ENCODE measurements at regions not wholly inside any gene's neighbourhood (a gene's known extent, or its start where the extent isn't known, plus 50 kb on each side); places are given as distances from the start of the nearest gene placed in this dataset.
A peak's percentile ranks its signal among the peaks of the same experiment; 100 is the strongest.
"Not testable (repeated sequence)": the region's sequence is repeated elsewhere in the genome, so short reads cannot be mapped to it uniquely, and the experiment has no call there.

DNA sequence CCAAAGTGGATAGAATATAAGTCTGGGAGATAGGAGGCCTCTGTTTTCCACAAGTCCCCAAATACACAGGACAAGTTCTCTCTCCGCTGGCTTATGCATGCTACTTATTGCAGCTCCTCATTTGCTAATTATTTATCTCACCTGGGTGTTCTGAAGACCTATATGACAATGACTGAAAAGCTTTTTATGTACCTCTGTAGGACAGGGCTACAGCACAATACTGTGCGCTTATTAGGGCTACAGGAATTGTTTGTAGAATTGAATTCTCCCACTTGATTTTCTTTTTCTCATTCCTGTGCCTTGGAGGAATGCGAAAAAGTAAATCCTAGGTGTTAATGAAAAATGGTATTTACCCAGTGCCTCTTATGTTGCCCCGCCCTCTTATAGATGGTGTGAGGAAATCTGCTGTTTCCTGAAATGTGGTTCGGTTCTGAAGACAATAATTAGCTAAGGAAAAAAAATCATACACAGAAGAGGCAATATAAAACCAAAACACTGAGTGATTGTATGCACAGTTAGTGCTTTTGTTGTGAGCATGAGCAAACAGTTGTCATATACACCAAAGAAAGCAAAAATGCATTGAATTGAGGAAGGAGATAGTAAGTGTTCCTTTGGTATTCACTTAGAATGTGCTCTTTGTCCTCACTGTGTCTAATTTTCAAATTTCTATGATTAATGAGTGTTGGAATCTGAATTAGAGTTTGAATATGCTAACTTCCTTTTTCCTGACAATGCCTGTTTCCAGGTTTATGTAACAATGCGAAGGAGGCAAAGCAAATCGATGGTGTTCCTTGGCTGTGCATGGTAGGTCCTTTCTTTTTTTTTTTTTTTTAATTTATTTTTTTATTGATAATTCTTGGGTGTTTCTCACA lies 78.7 kb upstream of the PNPT1 start:
- Mint-ChIP-seq H3K4me3 (ENCODE audit: low read depth) (no peak overlapping the region), H3K36me3 (ENCODE audit: insufficient read depth) (peaks cover 6% of the 10 kb centered on the region), H3K27ac (no peak overlapping the region), H3K9me3 (ENCODE audit: low read depth) (peaks cover 14% of the 10 kb centered on the region), H3K4me1 (ENCODE audit: low read depth) (peaks cover 8% of the 10 kb centered on the region), H3K27me3 (no peaks in the 10 kb centered on the region)
- DNase-seq (ENCODE audit: low spot score, unreplicated experiment), result no peak
- TF ChIP-seq, protein P1, sequence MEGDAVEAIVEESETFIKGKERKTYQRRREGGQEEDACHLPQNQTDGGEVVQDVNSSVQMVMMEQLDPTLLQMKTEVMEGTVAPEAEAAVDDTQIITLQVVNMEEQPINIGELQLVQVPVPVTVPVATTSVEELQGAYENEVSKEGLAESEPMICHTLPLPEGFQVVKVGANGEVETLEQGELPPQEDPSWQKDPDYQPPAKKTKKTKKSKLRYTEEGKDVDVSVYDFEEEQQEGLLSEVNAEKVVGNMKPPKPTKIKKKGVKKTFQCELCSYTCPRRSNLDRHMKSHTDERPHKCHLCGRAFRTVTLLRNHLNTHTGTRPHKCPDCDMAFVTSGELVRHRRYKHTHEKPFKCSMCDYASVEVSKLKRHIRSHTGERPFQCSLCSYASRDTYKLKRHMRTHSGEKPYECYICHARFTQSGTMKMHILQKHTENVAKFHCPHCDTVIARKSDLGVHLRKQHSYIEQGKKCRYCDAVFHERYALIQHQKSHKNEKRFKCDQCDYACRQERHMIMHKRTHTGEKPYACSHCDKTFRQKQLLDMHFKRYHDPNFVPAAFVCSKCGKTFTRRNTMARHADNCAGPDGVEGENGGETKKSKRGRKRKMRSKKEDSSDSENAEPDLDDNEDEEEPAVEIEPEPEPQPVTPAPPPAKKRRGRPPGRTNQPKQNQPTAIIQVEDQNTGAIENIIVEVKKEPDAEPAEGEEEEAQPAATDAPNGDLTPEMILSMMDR (IDR thresholded peaks at IDR 0.05; ENCODE audit: unreplicated experiment), result no peak

DNA sequence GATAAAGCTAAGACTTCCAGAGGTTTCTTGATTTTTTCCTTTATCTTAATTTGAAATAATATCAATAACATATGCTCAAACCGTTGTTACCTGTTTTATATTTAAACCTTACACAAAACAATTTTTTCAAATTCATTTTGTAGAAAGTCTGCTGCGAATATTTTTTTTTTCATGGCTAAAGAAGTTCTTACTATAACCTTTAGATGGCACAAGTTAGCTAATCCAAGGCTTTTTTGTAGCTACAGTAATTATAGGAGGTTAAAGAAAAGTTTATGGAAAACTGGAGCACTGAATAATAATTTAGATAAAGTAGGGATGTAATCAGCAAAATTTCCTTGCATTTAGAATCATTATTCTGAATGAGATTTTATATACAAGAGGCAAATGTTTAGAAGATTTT lies 78.0 kb upstream of the PNPT1 start:
- Mint-ChIP-seq H3K27ac (no peak overlapping the region), H3K9me3 (ENCODE audit: low read depth) (peaks cover 12% of the 10 kb centered on the region), H3K4me1 (ENCODE audit: low read depth) (peaks cover 8% of the 10 kb centered on the region), H3K4me3 (ENCODE audit: low read depth) (no peak overlapping the region), H3K27me3 (no peaks in the 10 kb centered on the region), H3K36me3 (ENCODE audit: insufficient read depth) (peaks cover 6% of the 10 kb centered on the region)
- no peak for DNase-seq (ENCODE audit: low spot score, unreplicated experiment)
- TF ChIP-seq, protein P1 (IDR thresholded peaks at IDR 0.05; ENCODE audit: unreplicated experiment), result peak; percentile 80

DNA sequence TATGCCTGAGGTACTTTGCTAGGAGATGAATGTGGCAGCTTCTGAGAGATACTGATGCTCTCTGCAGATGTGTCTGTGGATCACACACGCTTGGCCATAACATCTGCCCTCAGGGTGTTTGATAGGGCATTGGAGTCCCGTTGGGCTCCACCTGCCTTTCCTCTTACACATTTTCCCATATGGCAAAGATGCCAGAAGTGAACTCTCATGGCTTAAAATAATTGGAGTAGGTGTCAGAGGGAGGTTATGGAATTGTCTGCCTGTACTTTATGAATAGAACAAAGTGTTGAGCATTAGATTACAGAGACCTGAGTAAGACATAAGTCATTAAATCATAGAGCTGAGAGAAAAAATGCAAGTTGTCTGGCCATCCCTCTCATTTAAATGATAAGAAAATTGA lies 75.3 kb upstream of the PNPT1 start:
- Mint-ChIP-seq H3K4me1 (ENCODE audit: low read depth) (peaks cover 8% of the 10 kb centered on the region), H3K9me3 (ENCODE audit: low read depth) (peaks cover 6% of the 10 kb centered on the region), H3K36me3 (ENCODE audit: insufficient read depth) (peaks cover 2% of the 10 kb centered on the region), H3K27ac (no peak overlapping the region), H3K27me3 (no peaks in the 10 kb centered on the region), H3K4me3 (ENCODE audit: low read depth) (no peak overlapping the region)
- DNase-seq (ENCODE audit: low spot score, unreplicated experiment), result no peak
- TF ChIP-seq, protein P1 (IDR thresholded peaks at IDR 0.05; ENCODE audit: unreplicated experiment), result no peak

DNA sequence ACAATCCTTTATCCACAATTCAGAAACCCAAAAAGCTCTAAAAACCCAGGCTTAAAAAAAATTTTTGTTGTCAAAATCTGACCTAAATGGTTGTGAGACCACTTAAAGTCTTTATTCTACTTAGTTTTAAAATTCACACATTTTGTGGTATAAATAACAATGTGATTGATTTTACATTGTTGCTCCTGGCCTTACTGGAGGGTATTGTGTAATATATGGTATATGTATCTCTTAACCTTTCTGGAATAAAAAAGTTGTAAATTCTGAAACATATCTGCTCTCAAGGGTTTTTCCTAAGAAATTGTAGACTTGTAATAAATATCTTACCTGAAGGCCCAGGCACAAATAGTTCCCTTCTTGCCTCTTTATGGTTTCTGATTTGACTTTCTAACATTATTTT lies 73.3 kb upstream of the PNPT1 start:
- Mint-ChIP-seq H3K4me1 (ENCODE audit: low read depth) (peaks cover 4% of the 10 kb centered on the region), H3K36me3 (ENCODE audit: insufficient read depth) (no peaks in the 10 kb centered on the region), H3K4me3 (ENCODE audit: low read depth) (no peak overlapping the region), H3K27ac (no peak overlapping the region), H3K9me3 (ENCODE audit: low read depth) (no peaks in the 10 kb centered on the region), H3K27me3 (no peaks in the 10 kb centered on the region)
- no peak for DNase-seq (ENCODE audit: low spot score, unreplicated experiment)
- TF ChIP-seq, protein P1 (IDR thresholded peaks at IDR 0.05; ENCODE audit: unreplicated experiment), result no peak

DNA sequence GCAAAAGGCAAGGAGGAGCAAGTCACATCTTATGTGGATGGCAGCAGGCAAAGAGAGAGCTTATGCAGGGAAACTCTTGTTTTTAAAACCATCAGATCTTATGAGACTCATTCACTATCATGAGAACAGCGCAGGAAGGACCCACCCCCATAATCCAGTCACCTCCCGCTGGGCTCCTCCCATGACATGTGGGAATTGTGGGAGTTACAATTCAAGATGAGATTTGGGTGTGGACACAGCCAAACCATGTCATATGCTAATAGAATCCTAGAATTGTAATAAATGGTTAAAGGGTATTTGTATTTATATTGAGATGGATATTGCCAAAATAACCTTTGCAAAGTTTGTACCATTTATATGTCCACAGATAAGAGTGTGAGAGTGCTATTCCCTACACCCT lies 72.1 kb upstream of the PNPT1 start:
- H3K4me3 Mint-ChIP-seq (ENCODE audit: low read depth), result not testable (repeated sequence)

DNA sequence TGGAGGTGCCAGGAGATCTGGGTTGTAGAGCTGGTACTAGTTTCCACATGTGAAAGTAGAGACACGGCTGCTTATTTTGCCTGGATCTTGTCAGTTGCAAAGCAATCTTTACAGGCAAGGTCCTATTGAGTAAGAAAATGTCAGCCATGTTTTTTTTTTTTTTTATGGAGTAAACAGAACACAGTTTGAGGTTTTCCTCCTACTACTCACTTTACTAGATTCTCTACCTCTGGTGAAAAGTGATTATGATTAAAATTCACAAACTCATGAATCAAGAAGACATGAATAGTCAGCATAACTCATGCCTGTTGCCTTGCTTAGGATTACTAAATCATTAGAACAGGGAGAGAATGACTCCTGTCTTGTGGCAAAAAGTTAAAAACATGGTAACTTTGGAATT lies 70.1 kb upstream of the PNPT1 start:
- TF ChIP-seq, protein P1 (IDR thresholded peaks at IDR 0.05; ENCODE audit: unreplicated experiment), result no peak
- Mint-ChIP-seq H3K9me3 (ENCODE audit: low read depth) (no peaks in the 10 kb centered on the region), H3K4me1 (ENCODE audit: low read depth) (no peaks in the 10 kb centered on the region), H3K36me3 (ENCODE audit: insufficient read depth) (no peaks in the 10 kb centered on the region), H3K27ac (no peak overlapping the region), H3K4me3 (ENCODE audit: low read depth) (no peak overlapping the region), H3K27me3 (no peaks in the 10 kb centered on the region)
- DNase-seq (ENCODE audit: low spot score, unreplicated experiment), result no peak

More for the DNA sequence above, 72.1 kb upstream of the PNPT1 start:
- H3K9me3 Mint-ChIP-seq (ENCODE audit: low read depth); DNase-seq (ENCODE audit: low spot score, unreplicated experiment); H3K27ac Mint-ChIP-seq; H3K36me3 Mint-ChIP-seq (ENCODE audit: insufficient read depth); H3K4me1 Mint-ChIP-seq (ENCODE audit: low read depth); H3K27me3 Mint-ChIP-seq: not testable (repeated sequence)

All from progenitor cell of endocrine pancreas (in vitro differentiated cells).